ENCODE measurements at regions not wholly inside any gene's neighbourhood (a gene's known extent, or its start where the extent isn't known, plus 50 kb on each side); places are given as distances from the start of the nearest gene placed in this dataset.

DNA sequence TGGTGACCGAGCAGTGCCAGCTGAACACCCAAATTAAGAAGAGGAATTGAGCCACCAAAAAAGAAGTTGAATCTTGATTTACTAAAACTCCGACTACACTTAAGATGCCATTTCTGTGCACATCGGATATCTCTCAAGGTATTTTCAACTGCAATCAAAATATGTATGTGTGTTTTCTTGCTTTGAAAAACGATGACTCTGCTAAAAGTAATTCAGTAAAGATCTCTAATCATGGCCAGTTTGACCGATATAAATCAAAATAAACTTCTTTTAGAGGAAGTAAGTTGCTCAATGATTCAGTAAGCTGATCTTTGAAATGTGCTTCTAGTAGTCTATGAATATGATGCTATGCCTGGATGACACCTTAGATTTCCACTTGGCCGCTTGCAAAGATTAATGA is 453.5 kb upstream of the TPK1 start:
- TF ChIP-seq, protein P1, sequence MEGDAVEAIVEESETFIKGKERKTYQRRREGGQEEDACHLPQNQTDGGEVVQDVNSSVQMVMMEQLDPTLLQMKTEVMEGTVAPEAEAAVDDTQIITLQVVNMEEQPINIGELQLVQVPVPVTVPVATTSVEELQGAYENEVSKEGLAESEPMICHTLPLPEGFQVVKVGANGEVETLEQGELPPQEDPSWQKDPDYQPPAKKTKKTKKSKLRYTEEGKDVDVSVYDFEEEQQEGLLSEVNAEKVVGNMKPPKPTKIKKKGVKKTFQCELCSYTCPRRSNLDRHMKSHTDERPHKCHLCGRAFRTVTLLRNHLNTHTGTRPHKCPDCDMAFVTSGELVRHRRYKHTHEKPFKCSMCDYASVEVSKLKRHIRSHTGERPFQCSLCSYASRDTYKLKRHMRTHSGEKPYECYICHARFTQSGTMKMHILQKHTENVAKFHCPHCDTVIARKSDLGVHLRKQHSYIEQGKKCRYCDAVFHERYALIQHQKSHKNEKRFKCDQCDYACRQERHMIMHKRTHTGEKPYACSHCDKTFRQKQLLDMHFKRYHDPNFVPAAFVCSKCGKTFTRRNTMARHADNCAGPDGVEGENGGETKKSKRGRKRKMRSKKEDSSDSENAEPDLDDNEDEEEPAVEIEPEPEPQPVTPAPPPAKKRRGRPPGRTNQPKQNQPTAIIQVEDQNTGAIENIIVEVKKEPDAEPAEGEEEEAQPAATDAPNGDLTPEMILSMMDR (conservative IDR thresholded peaks at IDR 0.05; ENCODE audit: low read depth in 2 of 2), result no peak
- TF ChIP-seq POLR2AphosphoS5 (IDR thresholded peaks at IDR 0.05; ENCODE audit: low read depth) (no peak), EZH2phosphoT487 (IDR thresholded peaks at IDR 0.05; ENCODE audit: unreplicated experiment) (no peak), JUNB (IDR thresholded peaks at IDR 0.05; ENCODE audit: unreplicated experiment) (no peak), ZNF331 (CRISPR knock-in tag; IDR thresholded peaks at IDR 0.05; ENCODE audit: low read depth) (no peak), EZH2 (IDR thresholded peaks at IDR 0.05; ENCODE audit: low read depth, unreplicated experiment) (no peak), ZNF114 (CRISPR knock-in tag; IDR thresholded peaks at IDR 0.05) (no peak), CREB1 (CRISPR knock-in tag; IDR thresholded peaks at IDR 0.05; ENCODE audit: low read depth) (no peak), STAT1 (IDR thresholded peaks at IDR 0.05; ENCODE audit: unreplicated experiment) (no peak)
- TF ChIP-seq, protein P2, sequence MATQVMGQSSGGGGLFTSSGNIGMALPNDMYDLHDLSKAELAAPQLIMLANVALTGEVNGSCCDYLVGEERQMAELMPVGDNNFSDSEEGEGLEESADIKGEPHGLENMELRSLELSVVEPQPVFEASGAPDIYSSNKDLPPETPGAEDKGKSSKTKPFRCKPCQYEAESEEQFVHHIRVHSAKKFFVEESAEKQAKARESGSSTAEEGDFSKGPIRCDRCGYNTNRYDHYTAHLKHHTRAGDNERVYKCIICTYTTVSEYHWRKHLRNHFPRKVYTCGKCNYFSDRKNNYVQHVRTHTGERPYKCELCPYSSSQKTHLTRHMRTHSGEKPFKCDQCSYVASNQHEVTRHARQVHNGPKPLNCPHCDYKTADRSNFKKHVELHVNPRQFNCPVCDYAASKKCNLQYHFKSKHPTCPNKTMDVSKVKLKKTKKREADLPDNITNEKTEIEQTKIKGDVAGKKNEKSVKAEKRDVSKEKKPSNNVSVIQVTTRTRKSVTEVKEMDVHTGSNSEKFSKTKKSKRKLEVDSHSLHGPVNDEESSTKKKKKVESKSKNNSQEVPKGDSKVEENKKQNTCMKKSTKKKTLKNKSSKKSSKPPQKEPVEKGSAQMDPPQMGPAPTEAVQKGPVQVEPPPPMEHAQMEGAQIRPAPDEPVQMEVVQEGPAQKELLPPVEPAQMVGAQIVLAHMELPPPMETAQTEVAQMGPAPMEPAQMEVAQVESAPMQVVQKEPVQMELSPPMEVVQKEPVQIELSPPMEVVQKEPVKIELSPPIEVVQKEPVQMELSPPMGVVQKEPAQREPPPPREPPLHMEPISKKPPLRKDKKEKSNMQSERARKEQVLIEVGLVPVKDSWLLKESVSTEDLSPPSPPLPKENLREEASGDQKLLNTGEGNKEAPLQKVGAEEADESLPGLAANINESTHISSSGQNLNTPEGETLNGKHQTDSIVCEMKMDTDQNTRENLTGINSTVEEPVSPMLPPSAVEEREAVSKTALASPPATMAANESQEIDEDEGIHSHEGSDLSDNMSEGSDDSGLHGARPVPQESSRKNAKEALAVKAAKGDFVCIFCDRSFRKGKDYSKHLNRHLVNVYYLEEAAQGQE (IDR thresholded peaks at IDR 0.05; ENCODE audit: unreplicated experiment), result no peak
- TF ChIP-seq, protein P3, sequence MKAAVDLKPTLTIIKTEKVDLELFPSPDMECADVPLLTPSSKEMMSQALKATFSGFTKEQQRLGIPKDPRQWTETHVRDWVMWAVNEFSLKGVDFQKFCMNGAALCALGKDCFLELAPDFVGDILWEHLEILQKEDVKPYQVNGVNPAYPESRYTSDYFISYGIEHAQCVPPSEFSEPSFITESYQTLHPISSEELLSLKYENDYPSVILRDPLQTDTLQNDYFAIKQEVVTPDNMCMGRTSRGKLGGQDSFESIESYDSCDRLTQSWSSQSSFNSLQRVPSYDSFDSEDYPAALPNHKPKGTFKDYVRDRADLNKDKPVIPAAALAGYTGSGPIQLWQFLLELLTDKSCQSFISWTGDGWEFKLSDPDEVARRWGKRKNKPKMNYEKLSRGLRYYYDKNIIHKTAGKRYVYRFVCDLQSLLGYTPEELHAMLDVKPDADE (IDR thresholded peaks at IDR 0.05), result no peak

All from GM23338 (cell line).